ENCODE measurements at regions not wholly inside any gene's neighbourhood (a gene's known extent, or its start where the extent isn't known, plus 50 kb on each side); places are given as distances from the start of the nearest gene placed in this dataset.
"Not testable (repeated sequence)": the region's sequence is repeated elsewhere in the genome, so short reads cannot be mapped to it uniquely, and the experiment has no call there.

DNA sequence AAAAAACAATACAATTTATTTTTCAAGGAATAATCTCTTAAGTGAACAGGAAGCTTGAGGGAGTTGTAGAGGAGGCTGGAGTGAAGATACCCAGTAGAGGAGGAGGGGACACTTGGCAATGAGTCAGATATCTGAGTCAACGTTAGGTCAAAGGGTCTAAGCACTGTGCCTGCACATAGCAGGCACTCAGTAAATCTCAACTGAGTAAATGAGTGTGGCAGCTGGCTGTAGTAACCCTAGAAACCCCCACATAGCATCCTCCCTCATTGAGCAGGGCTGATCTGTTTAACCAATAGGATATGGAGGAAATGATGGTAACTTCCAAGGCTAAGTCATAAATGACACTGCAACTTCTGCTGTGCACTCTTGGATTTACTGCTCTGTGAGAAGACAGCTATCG, 186.0 kb upstream of the FAM241A start:
- DNase-seq (ENCODE audit: low spot score): no peak

DNA sequence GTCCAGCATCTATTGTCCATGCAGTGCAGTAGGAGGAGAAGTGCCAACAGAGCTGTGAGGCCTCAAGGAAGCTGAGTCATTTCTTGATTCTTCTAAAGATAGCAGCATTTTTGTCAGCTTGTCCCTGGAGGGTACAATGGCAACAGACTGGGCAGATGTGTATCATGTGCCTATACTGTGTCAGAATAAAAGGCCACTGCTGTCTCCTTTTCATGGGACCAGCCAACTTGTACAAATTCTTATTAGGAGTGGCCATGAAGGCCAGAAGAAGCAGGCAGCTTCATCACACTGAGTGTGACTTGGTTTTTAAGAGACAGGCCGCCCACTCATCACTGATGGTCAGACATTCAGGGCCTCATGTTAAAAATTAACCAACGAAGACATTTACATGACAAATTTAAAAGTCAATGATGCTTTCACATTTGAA, 185.0 kb upstream of the FAM241A start:
- DNase-seq (ENCODE audit: low spot score): peak; percentile 49

DNA sequence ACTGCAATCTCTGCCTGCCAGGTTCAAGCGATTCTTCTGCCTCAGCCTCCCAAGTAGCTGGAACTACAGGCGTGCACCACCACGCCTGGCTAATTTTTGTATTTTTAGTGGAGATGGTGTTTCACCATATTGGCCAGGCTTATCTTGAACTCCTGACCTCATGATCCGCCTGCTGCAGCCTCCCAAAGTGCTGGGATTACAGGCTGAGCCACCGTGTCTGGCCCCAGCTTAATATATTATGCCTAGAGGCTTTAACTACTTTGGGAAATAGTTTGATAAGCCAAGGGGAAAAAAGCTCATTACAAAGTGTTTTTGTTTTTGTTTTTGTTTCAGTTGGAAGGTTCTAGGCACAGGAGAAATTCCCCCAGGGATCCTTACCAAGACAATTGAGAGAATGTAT, 184.2 kb upstream of the FAM241A start:
- DNase-seq (ENCODE audit: low spot score): not testable (repeated sequence)

DNA sequence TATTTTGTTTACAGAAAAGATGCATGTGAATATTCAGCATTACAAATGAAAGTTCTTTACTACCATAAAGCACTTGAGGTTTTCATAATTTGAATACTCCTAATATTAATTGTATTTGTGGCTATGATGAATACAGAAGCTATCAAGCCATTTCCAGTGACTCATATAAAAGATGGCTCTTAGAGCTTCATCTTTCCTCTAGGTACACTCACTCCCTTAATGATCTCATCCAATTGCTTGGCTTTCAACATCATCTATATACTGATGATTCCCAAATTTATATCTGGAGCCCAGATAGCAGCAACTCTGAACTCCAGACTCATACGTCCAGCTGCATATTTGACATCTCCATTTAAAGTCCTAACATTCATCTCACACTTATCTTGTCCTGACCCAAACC, 183.4 kb upstream of the FAM241A start:
- DNase-seq (ENCODE audit: low spot score): peak; percentile 20

DNA sequence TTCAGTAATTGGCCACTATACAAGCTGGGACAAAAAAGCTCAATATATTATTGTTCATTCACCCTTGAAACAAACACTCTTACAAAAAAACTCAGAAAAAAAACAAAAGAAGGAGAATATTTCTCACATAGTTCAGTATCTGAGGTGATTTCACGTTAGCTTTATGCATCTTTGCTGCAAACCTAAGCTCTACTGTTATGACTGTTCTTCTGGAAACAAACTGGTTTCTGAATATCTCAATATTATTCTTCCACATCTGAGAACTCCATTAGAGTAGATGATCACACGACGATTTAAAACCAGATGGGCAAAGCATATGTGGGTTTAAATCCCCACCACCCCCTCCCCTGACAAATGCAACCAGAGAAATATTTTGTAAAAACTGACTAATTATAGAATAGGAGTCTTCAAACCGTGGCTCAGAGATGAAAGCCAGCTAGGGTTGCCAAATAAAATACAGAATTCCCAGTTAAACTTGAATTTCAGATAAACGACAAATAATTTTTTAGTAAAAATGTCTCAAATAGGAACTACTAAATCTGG, 182.0 kb upstream of the FAM241A start:
- no peak for DNase-seq (ENCODE audit: low spot score)

DNA sequence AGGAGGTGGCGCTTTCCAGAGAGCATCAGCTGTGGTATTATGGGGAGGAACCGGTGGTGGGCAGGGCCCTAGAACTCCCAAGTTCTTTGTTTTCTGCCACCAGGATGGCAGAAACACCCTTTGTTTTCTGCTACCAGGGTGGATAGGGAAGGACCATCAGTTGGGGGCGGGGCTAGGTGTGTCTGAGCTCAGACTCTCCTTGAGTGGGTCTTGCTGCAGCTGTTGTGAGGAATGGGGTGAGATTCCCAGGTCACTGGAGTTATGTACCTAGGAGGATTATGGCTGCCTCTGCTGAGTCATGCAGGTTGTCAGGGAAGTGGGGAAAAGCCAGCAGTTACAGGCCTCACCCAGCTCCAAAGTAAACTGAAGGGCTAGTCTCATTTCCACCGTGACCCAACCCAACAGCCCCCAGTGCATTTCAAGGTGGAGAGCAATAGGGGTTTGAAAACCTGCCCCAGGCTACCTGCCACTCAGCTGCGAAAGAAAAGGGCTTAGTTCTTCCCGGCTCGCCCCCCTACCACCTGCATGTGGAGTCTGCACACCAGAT, 167.8 kb upstream of the FAM241A start:
- DNase-seq (ENCODE audit: low spot score): no peak

DNA sequence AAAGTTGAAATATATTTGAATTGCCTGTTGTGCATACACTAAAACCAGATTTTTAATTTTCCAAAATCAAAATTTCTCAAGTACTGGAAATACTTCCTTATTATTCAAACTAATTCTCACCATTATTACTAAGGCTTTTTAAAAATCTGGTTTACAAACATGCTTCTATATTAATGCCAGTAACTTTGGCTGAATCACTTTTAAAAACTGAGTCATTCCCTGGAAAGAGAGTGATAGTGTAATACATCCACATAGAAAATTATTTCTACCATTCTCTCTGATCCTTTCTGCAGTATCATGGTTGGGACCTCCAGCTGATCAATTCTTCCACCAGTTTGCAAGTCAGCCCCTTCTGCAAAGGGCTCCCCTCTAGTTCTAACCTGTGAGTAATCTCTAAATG, 165.3 kb upstream of the FAM241A start:
- no peak for DNase-seq (ENCODE audit: low spot score)

DNA sequence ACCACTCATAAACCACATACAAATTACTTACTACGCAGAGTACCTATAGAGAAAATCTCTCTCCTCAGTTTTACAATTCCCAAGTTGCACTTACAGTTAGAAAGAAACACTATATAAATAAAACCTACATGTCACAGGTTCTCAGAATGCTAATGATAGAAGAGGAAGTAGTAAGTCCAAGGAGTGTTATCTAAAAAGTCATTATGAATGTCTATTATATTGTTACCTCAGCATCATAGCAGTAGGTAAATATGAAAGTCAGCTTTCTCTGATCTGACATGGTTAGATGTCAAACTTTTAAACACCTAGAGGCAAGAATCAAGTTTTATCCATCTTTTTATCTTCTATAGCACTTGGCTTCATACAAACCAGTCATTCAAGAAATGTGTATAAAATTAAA, 163.2 kb upstream of the FAM241A start:
- DNase-seq (ENCODE audit: low spot score): no peak

DNA sequence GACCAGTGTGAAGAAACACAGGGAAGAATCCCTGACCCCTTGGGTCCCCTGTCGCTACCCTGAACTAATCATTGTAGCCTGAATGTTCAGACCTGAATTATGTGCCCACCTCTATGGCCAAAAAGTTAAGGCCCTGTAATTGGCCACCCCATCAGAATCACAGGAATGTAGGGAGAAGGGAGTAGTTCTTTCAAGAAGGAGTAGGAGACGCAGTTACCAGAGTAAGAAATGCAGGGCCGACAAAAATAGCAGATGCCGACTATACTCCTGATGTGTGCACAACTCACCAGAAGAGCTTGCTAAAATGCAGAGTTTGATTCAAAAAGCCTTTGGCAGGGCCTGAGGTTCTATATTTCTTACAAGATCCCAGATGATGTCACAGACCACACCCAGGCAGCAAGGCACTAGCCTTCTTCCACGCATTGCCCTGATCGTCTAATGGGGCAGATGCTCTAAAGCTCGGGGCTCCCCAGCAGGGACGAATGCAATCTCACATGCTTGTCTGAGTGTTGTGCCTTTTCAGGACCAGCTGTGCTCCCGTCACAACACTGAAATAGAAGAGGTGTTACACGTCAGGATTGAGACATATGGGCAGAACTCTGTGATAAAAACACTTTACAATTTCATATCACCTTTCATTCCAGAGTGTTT, 161.0 kb upstream of the FAM241A start:
- no peak for DNase-seq (ENCODE audit: low spot score)

DNA sequence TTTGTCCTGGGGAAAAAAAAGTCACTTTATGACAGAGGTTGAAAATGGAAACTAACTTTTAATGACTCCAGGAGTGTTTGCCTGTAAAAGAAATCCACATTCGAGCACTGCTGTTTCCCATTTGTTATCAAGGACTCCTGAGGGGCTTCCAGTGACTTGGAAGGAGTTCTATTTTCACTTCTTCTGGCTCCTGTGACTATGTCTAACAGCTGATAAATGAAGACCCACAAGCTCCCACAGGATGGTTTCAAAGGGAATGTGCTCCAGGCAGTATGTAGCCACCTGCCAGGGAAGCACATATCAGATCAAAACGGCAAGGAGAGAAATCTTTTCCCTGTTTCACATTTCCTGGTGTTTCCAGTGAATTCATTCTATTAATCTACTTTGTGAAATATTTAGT, 159.8 kb upstream of the FAM241A start:
- DNase-seq (ENCODE audit: low spot score): no peak

DNA sequence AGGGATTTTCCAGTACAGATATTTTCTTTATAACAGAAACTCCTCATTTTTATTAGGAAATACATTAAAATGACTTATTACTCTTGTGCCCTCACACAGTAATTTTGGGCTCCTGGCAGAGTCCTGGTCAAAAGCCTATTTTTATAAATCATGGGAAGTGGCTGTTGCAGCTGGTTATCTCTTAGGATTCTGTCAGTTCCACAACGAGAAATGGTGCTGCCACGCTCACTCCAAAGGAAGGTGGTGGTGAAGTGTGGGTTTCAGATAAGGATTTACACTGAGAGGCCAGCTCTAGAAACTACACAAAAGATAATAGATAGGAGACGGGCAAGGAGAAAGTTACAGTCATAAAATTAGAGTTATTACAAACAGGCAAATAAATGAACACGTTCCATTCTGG, 159.2 kb upstream of the FAM241A start:
- DNase-seq (ENCODE audit: low spot score): no peak

DNA sequence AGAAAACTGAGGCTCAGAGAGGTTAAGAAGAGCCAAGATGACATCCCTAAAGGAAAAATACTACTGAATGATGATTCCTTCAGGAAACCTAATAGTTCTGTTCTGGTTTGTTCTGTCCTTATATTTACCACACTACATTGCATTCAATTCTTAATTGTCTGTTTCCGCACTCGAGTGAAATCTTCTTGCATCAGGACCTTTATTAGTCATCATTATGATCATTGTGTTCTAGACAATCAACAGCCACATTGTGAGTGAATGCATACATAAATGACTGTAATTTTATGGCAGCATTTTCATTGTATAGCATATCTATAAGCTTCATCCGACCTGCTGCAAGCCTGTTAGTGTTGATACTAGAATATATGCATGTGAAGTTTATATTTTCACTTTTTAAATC, 156.7 kb upstream of the FAM241A start:
- no peak for DNase-seq (ENCODE audit: low spot score)

DNA sequence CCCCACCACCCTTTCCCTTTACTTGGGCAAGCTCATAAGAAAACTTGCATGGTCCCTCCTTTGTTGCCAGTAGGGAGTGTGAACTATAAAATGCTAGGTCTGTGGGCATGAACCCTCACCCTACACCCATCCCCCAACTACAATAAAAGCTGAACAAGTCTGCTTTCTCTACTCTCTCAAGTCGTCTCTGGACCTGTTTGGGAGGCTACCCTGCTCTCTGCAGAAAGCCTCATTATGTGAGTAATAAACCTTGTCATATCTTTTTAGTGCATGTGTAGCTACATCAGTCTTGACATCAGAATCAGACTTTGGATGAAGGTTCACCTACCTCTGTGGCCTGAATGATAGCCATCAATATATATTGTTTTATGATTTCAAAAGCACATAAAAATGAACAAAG, 155.4 kb upstream of the FAM241A start:
- DNase-seq (ENCODE audit: low spot score): no peak

DNA sequence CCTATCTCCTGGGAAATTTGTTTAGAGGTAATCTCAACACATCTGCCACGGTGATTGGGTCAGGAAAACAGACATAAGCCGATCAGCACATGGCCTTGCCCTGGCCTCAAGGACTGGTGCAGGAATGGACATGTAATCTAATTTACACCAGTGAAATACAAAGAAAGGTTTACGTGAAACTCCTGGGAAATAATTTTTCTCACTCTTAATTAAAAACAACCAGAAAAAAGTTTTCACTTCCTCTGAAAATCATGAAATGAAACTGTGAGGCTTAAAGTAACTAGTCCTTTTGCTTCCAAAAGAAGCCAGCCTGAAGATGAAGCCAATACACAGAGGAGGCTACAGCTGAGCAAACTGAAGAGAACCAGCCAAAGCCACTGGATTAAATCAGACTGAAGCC, 154.1 kb upstream of the FAM241A start:
- no peak for DNase-seq (ENCODE audit: low spot score)

DNA sequence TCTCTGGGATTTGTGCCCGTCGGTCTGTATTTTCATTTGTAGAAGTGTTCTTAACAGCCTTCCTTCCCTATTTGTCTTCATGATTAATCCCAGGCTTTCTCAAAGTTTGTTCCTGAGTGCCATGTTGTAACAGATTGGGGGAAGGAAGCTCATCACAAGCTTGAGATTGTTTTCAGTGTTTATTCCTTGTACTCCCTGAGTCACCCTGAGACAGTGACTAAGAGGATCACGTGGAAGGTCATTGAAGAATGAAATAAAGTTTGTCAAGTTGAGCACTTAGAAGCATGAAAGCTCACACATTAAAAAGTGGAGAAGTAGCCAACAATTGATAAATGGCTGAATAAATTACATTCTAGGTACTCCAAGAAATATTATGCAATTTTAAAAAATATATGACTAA, 153.5 kb upstream of the FAM241A start:
- peak; percentile 73 for DNase-seq (ENCODE audit: low spot score)

DNA sequence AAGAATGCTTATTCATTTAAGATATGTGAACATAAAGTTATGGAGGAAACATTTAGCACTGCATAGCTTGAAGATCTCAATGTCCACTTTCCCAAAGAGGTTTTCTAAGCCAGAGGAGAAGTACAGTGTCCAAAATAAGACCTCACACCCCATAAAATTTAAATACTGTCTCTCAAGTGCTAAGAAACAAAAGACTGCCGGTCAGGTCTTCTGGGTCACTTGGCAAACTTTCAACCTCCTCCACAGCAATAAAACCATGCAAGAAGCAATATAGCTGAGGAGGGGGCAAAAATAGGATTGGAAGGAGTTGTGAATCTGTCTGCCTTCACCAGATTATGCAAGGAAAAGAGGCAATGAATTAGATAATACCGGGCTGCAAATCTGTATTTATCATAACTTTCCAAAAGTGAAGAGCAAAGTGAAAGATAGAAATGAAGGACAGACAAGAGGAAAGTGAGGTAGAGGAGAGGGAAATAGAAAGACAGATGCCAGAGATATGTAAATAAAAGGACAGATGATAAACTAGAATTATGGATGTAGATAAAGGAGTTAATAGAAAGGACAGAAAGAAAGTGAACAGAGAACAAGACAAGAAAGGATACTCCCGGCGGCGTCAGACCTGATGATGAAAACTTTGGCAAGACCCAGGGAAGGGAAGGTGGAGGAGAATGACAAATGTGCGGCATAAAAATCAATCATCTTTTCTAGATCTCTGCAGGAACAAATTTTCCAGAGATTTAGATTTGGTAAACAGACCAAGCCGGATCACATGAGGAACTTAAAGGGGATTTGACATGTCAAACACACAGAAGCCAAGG, 152.7 kb upstream of the FAM241A start:
- DNase-seq (ENCODE audit: low spot score): no peak

DNA sequence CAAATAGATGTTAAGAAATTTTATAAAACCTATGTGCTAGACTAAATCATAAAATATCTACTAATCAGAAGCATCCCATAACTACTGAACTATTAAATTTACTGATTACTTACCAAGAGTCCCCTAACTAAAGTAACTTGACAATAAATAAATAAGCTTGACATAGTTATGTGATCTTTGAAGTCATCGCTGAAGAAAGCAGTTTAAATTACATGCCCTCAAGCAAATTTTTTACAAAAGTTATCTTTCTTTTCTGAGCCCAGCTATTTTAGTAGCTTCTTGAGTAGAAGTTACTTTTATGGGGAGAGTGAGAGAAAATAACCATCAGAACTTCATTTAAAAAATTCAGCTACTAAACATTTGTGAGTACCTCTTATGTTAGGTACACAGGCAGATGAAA, 150.9 kb upstream of the FAM241A start:
- DNase-seq (ENCODE audit: low spot score): no peak

DNA sequence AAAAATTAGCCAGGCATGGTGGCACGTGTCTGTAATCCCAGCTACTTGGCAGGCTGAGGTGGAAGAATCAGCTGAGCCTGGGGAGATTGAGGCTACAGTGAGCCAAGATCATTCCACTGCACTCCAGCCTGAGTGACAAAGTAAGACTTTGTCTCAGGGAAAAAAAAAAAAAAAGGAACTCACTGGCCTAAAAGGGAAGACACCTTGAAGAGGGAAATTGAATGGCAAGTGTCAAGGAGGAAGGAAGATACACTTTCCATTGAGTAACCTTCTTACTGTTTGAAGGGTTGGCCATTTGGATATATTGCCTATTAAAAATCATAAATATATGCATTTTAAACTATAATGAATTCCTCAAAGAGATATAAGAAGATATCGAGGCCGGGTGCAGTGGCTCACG, 147.5 kb upstream of the FAM241A start:
- no peak for DNase-seq (ENCODE audit: low spot score)

DNA sequence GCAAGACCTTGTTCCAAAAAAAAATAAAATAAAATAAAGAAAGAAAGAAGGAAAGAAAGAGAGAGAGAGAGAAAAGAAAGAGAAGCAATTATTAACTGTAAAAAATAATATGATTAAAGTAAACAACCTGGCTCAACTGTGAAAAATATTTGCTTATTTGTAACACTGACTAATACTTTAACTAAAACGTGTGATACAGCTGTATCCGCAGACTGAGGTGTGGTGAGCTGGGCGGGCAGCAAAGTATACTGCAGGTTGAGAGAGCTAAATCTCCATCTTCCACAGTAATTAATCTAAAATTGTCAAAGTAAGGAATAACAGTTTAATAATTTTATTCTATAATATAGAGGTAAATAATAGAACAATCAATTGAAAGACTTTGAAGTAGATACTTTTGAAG, 145.5 kb upstream of the FAM241A start:
- DNase-seq (ENCODE audit: low spot score): no peak

DNA sequence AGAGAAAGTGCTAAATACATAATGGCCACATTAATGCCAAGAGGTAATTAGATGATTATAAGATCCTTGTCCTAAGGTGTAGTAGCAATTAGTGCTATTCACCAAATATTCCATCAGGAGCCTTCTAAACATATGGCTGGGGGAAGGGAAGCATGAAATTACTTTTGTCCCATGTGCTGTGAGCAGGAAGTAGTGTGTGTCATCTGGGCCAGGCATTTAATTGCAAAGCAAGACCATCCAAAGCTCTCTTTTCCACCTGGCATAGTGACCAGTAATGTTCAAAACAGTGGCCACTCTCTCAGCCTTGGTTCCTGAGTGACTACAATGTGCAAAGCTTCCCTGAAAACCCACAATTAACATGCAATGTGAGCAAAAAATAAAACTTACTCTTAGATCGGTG, 144.2 kb upstream of the FAM241A start:
- DNase-seq (ENCODE audit: low spot score): no peak

DNA sequence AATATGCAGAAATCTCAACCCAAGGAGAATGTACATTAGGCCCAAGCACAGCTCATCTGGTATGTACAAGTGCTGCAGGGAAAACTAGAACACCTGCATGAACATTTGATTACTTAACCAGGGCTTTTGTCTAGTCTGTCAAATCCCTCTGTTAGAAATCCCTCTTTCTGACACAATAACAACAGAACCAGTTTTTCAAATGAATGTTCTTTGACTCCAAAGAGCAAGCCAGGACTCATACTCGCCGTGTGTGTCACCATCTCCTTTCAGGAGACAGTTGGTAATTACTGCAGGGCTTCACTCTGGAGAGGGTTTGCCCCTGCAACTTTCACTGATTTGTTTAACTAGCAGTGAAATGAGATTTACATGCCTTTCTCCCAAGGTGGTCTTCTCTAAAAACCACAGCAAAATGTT, 143.0 kb upstream of the FAM241A start:
- no peak for DNase-seq (ENCODE audit: low spot score)

DNA sequence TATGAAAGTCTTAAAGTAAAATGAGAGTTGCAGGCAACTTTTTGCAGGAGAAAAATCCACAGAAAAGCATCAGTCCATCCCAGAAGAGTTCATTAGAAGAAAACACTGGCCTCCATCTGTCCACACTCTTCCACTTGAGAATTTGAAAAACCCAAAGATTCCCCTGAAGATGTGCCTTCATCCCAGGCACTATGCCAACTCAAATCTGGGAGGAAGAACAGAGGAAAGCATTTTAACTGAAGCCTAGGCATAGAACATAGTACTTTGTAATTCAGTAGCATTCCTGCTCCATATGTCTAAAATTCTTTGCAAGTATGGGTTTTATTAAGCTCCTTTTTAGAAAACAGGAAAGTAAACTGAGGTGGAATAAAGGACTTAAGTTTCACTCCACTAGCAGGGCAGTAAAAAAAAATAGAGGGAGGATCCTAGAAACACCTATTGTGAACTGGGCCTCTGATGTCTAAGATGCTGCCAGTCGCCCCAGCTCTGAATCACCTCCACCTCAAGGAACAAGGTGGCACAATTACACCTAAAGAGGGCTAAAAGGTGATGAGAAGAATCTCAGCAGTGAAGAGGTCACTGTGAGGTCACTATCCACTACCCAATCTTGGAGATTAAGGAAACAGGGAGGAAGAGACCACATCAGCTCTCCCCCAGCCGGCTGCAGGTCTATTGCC, 141.9 kb upstream of the FAM241A start:
- DNase-seq (ENCODE audit: low spot score): no peak

DNA sequence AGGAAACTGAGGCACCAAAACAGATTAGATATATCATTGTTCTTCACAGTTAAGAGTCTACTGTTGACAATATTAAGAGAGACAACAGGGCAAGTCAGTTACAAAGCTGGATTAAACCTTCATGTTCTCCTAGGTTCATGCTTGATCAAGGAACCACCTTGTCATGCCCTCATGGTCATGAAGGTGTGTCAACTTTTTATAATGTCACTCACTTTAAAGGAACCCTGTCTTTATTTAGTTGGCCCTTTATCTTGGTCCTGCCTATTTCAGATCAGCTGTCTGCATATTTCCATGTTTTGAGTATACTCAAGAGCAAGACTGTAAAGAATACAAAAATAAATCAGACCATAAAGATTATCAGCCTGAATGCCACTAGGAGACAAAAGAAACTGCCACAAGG, 140.2 kb upstream of the FAM241A start:
- no peak for DNase-seq (ENCODE audit: low spot score)

Measured in AG20443 (cell line).